GM18951 (cell line): ENCODE measurements at regions not wholly inside any gene's neighbourhood (a gene's known extent, or its start where the extent isn't known, plus 50 kb on each side); places are given as distances from the start of the nearest gene placed in this dataset.
"Not testable (repeated sequence)": the region's sequence is repeated elsewhere in the genome, so short reads cannot be mapped to it uniquely, and the experiment has no call there.

Experiments used
- POLR2A ChIP-seq: IDR thresholded peaks from 4 replicates; pipeline ENCODE4 v1.6.1; 2011; ENCODE audit warnings: mild to moderate bottlenecking; ENCODE audit not compliant: insufficient read length, insufficient read depth; ENCODE audit errors: extremely low read depth
- in situ Hi-C: fragments of 300-500 bp; cut with MboI; formaldehyde crosslinking; loops from one replicate; pipeline ENCODE4 v1.12.0; 2022; ENCODE audit warnings: low sequenced_read_pairs, mixed read lengths, inconsistent platforms; ENCODE audit not compliant: unreplicated experiment

GRCh38 chr4:159551281-159551680 lies 448.4 kb downstream of the RAPGEF2 start:
- in situ Hi-C loops = no loop called here
- TF ChIP-seq POLR2A = no peak

- in situ Hi-C loops = no loop called here
- no peak for TF ChIP-seq POLR2A
These were observed 450.3 kb downstream of the RAPGEF2 start for GRCh38 chr4:159552979-159553768.

GRCh38 chr4:159555873-159556272 lies 453.0 kb downstream of the RAPGEF2 start:
- TF ChIP-seq POLR2A = no peak
- in situ Hi-C loops = no loop called here

GRCh38 chr4:159562366-159562765 lies 459.5 kb downstream of the RAPGEF2 start:
- in situ Hi-C loops = no loop called here
- no peak for TF ChIP-seq POLR2A

- no peak for TF ChIP-seq POLR2A
- in situ Hi-C loops = no loop called here
These were observed 460.4 kb downstream of the RAPGEF2 start for GRCh38 chr4:159563257-159563656.

GRCh38 chr4:159564615-159565014 lies 461.7 kb downstream of the RAPGEF2 start:
- in situ Hi-C loops = no loop called here
- no peak for TF ChIP-seq POLR2A

- in situ Hi-C loops = no loop called here
- no peak for TF ChIP-seq POLR2A
These were observed 463.9 kb downstream of the RAPGEF2 start for GRCh38 chr4:159566786-159567185.

GRCh38 chr4:159577241-159577640 lies 474.4 kb downstream of the RAPGEF2 start:
- TF ChIP-seq POLR2A = no peak
- in situ Hi-C loops = no loop called here

GRCh38 chr4:159582685-159583084 lies 479.8 kb downstream of the RAPGEF2 start:
- TF ChIP-seq POLR2A = no peak
- in situ Hi-C loops = no loop called here

- TF ChIP-seq POLR2A = no peak
- in situ Hi-C loops = no loop called here
These were observed 490.1 kb downstream of the RAPGEF2 start for GRCh38 chr4:159592898-159593556.

GRCh38 chr4:159593681-159594080 lies 490.8 kb downstream of the RAPGEF2 start:
- no peak for TF ChIP-seq POLR2A
- in situ Hi-C loops = no loop called here

GRCh38 chr4:159594576-159594975 lies 491.7 kb downstream of the RAPGEF2 start:
- in situ Hi-C loops = no loop called here
- TF ChIP-seq POLR2A = no peak

- in situ Hi-C loops = not testable (repeated sequence)
These were observed 492.2 kb downstream of the RAPGEF2 start for GRCh38 chr4:159595101-159595500.

GRCh38 chr4:159598602-159599001 lies 495.7 kb downstream of the RAPGEF2 start:
- in situ Hi-C loops = no loop called here
- no peak for TF ChIP-seq POLR2A
